ENCODE measurements at regions not wholly inside any gene's neighbourhood (a gene's known extent, or its start where the extent isn't known, plus 50 kb on each side); places are given as distances from the start of the nearest gene placed in this dataset.

DNA sequence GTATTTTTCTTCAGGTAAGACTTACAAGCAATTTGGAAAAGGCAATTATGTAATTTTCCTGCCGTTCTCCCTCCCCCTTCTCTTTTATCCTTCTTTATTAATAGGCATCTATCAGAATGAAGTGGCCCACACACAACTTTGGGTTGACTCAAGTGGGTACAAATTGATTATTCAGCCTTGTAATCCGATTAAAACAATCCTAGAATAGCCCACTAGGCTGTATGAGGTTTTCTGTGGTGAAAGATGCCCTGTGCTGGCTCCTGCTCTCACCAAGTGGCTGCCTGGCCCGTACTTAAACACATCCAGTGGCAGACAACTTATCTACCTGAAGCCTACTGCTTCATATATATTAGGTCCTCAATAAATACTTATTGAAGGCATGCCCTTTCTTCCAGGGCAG is 177.3 kb upstream of the C9orf72 start:
- no peak for DNase-seq (ENCODE audit: low spot score)

DNA sequence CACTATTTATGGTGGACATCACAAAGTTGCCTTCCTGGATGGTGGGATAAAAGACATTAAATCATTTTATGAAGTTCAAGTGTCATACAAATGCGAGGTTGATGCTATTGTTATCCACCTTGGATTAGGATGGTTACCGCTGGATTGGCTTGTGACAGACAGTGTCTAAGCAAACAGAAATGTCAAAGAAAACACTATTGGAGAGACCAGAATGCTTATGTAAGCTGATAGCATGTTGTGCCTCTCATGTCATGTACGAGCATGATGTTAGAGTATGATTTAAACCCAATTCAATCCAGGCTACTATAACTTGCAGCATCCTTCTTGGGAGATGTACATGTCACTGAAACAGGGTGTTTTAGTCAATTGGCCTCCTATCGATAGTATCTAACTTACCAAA is 178.8 kb upstream of the C9orf72 start:
- DNase-seq (ENCODE audit: low spot score) = no peak

DNA sequence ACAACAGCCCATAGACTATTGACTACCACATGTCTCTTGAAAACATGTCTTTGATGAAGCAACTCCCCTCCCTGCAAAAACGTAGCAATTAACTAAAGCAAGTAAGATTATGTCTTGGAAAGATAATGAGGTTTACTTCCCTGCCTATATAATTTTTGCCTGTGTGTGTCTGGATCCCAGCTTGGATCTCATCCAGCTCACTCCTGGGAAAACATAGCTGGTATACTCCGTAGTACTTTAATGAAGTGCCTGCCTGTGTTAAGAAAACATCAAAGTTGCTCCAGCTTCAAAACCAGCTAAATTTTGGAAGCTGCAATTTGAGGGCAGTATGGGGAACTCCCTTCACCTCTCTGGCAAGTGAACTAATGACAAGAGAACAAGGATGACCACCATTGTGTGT is 182.6 kb upstream of the C9orf72 start:
- DNase-seq (ENCODE audit: low spot score) = no peak

DNA sequence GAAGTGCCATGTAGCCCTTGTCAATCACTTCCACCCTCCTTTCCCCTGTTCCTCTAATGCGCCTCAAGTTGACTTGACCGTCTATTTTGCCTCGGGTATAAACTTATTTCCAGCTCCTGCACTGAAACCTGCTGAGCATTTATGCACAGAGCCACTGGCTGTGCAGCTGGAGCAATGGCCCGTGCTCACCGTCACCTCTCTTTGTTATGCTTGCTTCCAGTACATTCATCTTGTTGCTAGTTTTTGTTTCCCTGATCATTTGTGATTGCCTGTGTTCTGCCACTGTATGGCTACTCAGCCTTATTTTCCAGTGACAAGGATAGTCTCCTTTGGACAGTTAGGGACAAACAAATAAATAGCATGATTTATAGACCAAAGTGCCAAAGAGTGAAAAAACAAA is 183.1 kb upstream of the C9orf72 start:
- DNase-seq (ENCODE audit: low spot score) = no peak

DNA sequence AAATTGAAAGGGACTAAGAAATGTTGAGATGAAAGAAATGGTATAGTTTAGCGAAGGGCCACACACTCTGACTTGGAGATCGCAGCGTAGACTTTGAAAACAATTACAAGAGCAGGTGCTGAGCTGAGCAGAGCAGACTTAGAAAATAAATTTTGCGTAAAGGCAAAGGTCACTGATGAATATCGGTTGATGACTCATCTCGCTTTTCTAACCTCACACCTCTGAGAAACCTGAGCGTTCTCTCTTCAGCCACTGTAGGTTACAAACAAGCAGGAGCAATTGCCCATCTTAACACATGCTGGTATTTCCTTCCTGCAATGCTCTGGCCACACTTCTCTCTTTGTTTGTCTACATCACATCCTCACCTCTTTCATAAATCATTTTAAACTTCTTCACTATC is 190.6 kb upstream of the C9orf72 start:
- DNase-seq (ENCODE audit: low spot score) = peak; percentile 14

DNA sequence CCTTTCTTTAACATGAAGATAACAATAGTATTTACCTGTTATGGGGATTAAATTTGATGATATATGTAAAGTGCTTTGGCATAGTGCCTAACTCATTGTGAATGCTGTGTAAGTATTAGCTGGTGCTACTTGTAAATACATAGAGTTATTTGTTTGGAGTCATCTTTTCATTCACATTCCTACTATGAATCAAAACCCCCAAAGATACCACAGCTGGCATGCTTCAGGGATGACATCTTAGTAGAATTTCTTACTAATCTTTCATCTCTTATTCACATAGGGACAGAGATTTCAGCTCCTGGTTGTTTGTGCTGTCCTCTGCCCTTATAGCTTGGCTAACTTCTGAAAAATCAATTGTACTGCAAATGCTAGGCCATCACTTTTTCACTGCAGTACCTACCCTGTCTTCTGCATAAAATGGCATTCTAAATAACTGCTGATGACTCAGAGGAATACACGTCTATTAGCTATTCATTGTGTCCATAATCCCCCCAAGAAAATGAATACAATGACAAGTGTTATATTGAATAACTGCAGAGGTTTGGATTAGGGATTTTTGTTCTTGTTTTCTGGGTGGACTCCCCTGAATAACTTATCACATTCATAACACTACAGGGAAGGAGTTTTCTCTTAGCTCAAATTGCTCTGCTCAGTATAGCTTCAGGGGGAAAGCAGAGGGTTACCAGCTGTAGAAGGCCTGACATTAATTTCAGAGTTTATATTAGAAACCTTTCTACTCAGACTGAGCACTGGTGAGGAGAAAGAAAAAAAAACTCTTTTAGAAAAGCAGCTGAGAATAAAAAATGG is 192.2 kb upstream of the C9orf72 start:
- no peak for DNase-seq (ENCODE audit: low spot score)

DNA sequence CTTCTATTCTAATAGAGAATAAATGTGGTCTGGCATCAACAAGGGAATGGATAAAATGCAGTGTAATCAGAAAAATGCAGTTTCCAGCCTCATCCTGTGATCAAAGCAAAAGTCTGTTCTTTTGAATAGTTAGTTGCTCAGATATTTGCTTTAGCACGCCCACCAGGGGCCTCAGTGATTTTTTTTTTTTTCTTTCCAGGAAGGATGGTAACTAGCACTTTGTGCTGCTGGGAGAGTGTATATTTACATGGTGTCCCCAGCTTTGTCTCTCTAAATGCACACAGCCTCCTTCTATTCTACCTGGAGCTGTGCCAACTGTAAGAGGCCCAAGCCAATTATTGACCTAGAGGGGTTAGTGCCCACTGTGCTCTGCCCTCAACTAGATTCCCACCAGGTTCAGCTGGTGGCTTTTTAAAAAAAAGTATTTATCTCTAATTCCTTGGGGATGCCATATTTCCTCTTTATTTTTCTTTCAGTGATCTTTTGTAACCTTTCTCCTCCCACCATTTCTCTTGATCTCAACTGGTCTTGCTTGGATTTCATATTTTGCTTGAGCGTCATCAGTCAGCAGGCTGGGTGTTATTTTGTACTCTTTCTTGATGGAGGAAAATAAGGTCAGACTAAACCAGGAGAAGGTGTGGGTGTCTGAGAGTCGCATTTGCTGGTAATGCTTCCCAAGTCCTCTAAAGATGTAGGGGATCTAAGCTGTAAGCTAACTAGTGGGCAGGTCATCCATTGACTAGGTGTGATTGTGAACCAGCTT is 193.0 kb upstream of the C9orf72 start:
- DNase-seq (ENCODE audit: low spot score) = no peak

DNA sequence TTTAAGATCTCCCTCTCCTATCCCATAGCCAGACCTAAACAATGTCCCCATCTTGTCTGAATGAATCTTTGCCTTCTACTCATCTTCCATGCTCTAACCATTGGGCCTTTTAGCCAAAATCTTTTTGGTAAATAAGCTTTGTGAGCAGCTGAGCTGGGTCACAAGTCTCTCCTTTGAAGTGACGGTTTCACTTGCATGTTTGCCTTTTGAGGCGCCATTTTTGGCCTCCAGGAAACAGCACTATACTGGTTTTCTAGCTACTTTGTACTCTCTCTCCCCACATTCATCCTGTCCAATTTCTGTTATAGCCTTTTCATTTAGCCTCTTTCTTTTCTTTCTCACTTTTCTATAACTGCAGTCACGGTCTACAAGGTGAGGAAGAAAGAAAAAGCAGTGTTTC is 195.5 kb upstream of the C9orf72 start:
- no peak for DNase-seq (ENCODE audit: low spot score)

DNA sequence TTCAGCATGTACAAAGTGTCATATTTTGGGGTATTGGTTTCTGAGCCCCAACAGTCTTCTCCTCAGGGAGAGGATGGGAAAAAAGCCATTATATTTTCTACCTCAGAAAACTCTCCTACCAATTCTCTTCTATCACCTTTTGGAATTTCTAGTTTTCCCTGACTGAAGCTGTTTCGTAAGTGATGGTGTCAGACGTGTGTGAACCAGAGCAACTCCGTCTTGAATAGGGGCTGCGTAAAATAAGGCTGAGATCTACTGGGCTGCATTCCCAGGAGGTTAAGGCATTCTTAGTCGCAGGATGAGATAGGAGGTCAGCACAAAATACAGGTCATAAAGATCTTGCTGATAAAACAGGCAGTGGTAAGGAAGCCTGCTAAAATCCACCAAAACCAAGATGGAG is 197.3 kb upstream of the C9orf72 start:
- no peak for DNase-seq (ENCODE audit: low spot score)

DNA sequence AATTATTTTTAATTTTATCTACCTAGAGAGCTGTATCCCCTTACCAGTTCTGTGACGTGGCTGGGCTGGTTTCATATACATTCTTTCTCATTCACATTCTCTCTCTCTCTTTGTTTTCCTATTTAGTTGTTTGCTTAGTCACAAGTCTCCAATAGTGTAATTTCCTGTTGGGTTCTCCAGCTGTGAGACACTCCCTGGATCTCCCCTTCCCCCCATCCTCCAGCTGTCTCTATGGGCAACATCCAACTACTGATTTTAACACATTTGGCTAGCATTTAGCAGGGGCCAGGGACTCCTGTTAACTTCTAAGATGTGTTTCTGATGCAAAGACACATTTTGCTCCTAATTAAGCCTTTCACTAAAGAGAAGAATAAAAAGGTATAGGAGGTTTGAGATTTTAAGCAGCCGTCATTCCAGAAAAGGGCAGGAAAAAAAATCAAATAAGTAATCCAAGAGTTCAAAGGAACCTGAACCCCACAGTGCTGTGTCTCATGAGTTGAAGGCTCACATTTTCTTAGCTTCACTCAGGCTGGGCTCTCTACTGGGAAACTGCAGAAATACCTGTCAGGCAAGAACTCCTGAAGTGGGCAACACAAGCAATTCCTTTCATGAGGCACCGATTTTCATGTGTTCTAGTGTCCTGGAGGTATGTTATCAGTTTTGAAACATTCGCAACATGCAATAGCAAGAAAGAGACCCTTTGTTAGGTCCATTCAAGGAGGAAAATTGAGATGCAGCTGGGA is 198.7 kb upstream of the C9orf72 start:
- peak; percentile 9 for DNase-seq (ENCODE audit: low spot score)

DNA sequence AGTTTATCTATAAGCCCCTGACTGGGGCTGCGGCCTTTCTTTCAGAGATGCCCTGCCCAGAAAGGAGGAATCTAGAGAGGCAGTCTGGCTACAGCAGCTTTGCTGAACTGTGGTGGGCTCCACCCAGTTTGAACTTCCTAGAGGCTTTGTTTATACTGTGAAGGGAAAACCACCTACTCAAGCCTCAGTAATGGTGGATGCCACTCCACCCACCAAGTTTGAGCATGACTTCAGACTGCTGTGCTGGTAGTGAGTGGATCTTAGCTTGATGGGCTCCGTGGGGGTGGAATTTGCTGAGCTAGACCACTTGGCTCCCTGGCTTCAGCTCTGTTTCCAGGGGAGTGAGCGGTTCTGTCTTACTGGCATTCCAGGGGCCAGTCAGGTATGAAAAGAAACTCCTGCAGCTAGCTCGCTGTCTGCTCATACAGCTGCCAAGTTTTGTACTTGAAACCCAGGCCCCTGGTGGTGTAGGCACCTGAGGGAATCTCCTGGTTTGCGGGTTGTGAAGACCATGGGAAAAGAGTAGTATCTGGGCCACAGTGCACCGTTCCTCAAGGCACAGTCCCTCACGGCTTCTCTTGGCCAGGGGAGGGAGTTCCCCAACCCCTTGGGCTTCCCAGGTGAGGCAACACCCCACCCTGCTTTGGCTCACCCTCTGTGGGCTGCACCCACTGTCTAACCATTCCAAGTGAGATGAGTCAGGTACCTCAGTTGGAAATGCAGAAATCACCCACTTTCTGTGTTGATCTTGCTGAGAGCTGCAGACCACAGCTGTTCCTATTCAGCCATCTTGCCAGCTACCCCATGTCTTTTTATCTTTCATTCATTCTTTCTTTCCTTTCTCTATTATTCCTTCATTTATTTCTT is 211.8 kb upstream of the C9orf72 start:
- no peak for DNase-seq (ENCODE audit: low spot score)

DNA sequence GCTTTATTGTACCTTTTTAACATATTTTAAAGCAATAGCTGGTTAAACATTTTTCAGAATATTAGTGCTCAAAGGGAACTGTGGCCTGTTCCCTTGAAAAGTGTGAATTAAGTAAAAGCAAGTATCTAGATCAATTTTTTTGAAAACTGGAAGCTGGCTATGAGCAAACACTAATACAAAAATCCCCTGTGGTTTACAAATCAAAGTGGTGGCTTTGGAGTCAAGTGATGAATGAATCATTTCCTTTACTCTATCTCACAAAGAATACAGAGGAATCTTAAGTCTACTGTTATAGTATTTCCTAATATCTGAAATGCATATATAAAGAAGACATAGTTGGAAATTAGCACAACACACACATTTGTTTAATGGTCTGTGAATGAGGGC is 212.4 kb upstream of the C9orf72 start:
- DNase-seq (ENCODE audit: low spot score) = no peak

DNA sequence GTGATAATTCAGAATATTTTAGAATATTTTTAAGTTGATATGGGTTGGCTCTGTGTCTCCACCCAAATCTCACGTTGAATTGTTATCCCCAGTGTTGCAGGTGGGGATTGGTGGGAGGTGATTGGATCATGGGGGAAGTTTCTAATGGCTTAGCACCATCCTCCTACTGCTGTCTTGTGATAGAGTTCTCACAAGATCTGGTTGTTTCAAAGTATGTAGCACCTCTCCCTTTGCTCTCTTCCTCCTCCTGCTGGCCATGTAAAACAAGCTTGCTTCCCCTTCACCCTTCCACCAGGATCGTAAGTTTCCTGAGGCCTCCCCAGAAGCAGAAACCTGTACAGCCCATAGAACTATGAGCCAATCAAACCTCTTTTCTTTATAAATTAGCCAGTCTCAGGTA is 214.6 kb upstream of the C9orf72 start:
- no peak for DNase-seq (ENCODE audit: low spot score)

DNA sequence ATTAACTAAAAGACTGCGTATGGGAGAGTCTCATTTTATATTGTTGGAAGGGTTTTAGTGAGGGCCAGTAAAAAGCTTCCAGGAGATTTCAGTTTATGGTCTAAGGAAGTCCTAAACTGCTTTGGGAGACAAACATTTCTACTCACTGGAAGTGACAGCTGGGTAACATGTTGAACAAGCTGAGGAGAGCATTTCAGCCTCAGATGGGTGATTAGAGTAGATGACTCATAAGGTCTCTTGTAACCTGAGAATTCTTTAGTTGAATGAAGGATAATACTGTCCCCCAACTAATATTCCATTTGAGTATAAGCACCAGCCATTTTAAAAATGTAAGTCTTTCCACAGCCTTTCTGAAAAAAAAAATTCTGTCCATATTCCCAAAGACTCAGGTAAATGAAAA is 218.0 kb upstream of the C9orf72 start:
- no peak for DNase-seq (ENCODE audit: low spot score)

DNA sequence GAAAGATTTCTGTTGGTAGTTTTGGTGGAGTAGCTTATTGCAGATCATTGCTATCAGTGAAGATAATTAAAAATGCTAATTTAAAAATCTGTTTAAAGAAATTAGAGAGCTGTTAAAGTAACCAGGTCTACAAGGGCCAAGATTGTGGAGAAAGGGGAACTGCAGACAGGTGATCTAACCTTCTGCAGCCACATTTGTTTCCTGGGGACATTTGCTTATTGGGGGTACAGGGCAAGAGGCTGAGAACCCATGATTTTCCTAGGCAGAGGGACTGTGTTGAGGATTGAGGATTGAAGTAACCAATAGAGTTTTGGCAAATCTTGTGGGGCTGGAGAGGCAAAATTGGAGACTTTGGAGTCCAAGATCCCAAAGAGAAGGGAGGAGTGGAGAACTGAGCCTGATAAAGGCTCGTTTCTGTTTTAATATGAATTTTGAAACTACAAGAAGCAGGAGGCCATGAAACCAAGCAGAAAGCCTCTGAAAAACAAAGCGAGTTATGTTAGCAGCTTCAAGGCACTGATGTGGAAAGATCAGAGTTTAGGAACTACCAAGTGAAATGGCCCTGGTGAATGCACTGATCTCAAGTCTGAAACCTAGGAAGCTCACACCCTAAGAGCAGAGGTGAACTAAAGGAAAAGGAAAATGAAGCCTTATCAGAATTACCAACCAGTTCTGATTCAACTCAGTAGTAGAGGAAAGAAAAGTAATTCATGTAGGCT is 219.8 kb upstream of the C9orf72 start:
- DNase-seq (ENCODE audit: low spot score) = no peak

DNA sequence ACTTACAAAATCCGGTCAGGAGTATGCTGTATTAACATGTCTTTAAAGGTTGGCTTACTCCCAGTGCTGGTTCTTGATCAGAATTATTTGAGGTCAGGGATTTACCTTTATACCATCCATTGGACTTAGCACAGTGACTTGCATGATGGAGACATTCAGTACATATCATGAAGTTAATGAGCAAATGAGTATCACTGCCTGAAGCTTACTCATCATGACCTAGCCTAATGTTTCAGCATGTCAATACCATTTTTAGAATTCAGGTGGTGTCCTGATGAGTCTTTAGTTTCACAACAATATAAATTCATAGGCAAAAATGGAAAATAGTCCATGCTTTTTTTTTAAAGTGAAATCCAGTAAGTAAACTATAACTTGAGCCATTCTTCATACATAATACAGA is 226.0 kb upstream of the C9orf72 start:
- no peak for DNase-seq (ENCODE audit: low spot score)

DNA sequence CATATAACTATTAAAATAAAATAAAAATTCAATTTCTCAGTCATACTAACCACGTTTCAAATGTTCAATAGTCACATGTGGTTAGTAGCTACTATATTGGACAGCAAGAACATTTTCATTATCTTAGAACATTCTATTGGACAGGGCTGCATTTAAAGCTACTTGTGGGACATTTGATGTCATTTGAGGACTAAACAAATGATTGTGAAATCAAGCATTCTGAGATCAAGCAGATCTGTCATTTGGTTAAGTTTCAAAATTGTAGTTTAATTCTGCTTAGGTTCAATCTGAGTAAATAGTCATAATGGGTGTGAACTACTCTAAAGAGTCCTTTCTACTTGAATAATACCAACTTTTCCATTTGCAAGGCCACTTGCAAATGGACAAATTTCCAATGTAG is 226.9 kb upstream of the C9orf72 start:
- no peak for DNase-seq (ENCODE audit: low spot score)

DNA sequence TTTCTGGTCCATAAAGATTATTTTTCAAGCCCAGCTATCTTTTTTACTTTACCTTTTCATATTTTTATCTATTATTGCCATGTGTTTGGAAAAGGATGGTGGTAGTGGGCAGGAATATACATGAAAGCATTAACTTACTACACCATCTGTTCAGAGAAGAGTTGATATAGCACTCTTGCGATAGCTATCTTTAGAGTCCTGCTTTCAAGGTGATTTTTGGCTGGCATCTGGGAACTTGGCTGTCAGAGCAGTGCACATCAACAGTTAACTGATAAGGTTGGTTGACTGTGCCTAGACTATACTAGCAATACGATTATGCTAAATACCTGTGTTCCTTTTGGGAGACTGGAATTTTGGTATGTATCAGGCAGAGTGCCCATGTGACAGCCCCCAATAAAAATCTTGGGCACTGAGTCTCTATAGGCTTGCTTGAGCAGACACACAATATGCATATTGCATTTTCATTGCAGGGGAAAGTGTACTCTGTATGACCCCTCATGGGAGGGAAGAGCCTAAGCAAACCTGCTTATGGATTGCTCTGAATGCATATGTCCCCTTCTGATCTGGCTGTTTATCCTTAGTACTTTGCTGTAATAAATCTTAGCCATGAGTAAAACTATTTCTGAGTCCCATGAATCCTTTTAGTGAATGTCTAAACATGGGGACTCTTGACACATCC is 227.6 kb upstream of the C9orf72 start:
- no peak for DNase-seq (ENCODE audit: low spot score)

DNA sequence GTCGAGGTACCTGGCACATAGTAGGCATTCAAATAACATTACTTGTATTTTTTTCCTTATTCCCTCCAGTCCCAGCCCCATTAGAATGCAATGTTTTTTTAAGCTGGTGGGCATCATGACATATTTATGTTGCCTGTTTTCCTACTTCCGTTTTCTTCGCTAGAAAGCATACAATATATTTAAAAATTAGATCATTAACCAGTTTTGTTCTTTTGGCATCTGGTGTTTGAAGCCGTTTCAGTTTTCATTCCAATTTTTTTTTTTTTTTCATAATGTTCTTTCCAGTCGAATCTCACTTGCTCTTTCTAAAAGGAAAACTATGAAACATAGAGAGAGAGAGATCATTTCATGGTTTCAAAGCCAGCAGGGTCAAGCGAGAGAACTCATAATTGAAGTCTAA is 228.3 kb upstream of the C9orf72 start:
- no peak for DNase-seq (ENCODE audit: low spot score)

DNA sequence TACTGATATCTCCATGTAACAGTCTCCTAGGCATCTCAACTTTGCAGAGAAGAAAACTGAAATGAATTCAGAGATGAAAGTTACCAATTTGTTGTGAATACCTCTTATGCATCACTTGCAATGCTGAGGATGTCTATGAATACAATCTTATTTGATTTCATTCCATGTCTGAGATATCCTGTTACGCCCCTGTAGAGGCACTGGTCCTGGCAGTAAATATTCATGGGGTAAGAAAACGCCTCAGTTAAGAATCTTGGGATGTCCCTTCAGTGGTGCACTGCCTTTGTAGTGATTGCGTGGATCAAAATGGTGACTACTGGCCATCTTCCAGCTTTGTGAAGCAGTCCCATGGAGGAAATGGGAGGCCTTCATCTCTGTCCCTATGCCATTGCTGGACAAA is 229.1 kb upstream of the C9orf72 start:
- no peak for DNase-seq (ENCODE audit: low spot score)

DNA sequence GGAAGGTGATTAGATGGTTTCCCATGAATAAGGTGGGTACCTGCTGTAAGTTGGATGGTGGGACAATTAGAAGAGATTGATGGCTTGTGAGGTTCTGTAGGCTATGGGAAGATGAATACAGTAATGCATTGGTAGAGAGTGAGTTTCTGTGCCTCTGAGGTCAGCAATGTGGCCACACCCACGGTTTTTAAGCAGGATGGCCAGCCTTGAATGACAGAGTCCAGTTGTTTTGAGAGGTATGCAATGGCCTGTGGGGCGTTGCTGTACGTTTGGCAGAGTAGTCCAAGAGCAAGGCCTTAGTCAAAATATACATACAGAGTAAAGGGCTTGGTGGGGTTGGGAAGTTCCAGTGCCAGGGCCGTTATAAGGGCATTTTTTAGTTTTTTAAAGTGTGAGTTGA is 235.6 kb upstream of the C9orf72 start:
- no peak for DNase-seq (ENCODE audit: low spot score)
